Endodermal cell (in vitro differentiated cells): ENCODE measurements at regions not wholly inside any gene's neighbourhood (a gene's known extent, or its start where the extent isn't known, plus 50 kb on each side); places are given as distances from the start of the nearest gene placed in this dataset.

Experiments used
- DNase-seq: peaks from one replicate; pipeline ENCODE4 v3.0.0-alpha.2; 2017
- H3K27ac ChIP-seq: 2 replicates; pipeline ENCODE4 v1.5.1; 2013; ENCODE audit warnings: mild to moderate bottlenecking, low read depth, low read length, moderate library complexity
- H3K27me3 ChIP-seq: 2 replicates; pipeline ENCODE4 v1.6.1; 2013; ENCODE audit warnings: mild to moderate bottlenecking, low read length, moderate library complexity; ENCODE audit not compliant: insufficient read depth, control insufficient read depth, poor library complexity, severe bottlenecking
- H3K36me3 ChIP-seq: 2 replicates; pipeline ENCODE4 v1.7.0; 2013; ENCODE audit warnings: mild to moderate bottlenecking, low read length, moderate library complexity; ENCODE audit not compliant: control insufficient read depth, insufficient read depth
- H3K4me1 ChIP-seq: one replicate; pipeline ENCODE4 v1.7.0; 2013; ENCODE audit warnings: low read length; ENCODE audit not compliant: control insufficient read depth, insufficient read depth
- H3K4me3 ChIP-seq: 2 replicates; pipeline ENCODE4 v1.5.1; 2013; ENCODE audit warnings: mild to moderate bottlenecking, low read length, moderate library complexity
- H3K9ac ChIP-seq: 2 replicates; pipeline ENCODE4 v1.6.1; 2013; ENCODE audit warnings: mild to moderate bottlenecking, low read length, moderate library complexity; ENCODE audit not compliant: poor library complexity, severe bottlenecking; ENCODE audit errors: extremely low read depth
- H3K9me3 ChIP-seq: 2 replicates; pipeline ENCODE4 v1.6.1; 2013; ENCODE audit warnings: mild to moderate bottlenecking, low read length, moderate library complexity; ENCODE audit not compliant: control insufficient read depth
- H3K27ac Mint-ChIP-seq: 2 replicates; pipeline ENCODE4 v1.8.0; 2020; ENCODE audit warnings: mixed read lengths
- H3K27me3 Mint-ChIP-seq: 2 replicates; pipeline ENCODE4 v1.8.0; 2021; ENCODE audit warnings: mild to moderate bottlenecking, mixed read lengths; ENCODE audit not compliant: insufficient read depth
- H3K36me3 Mint-ChIP-seq: 2 replicates; pipeline ENCODE4 v1.8.0; 2020; ENCODE audit warnings: low read depth, mixed read lengths
- H3K4me1 Mint-ChIP-seq: 2 replicates; pipeline ENCODE4 v1.8.0; 2020; ENCODE audit warnings: mixed read lengths
- H3K4me3 Mint-ChIP-seq: 2 replicates; pipeline ENCODE4 v1.8.0; 2020; ENCODE audit warnings: mild to moderate bottlenecking, moderate library complexity, mixed read lengths
- H3K9me3 Mint-ChIP-seq: 2 replicates; pipeline ENCODE4 v1.8.0; 2020; ENCODE audit warnings: mild to moderate bottlenecking, mixed read lengths
- WGBS, 2 experiments: methylation state at CpG; one replicate each; pipeline versions ENCODE4 v1.1.5 to v1.1.7; 2013; ENCODE audit warnings: missing lambda C conversion rate in 2 of 2, mixed read lengths in 1 of 2; ENCODE audit not compliant: insufficient coverage in 1 of 2, insufficient read length in 1 of 2; 5-methylcytosine and 5-hydroxymethylcytosine counted together
- TF ChIP-seq, protein P1 (sequence below): fragments of 200-600 bp; sonication (generic); conservative IDR thresholded peaks from 2 replicates; pipeline ENCODE4 v1.5.0; 2021; ENCODE audit warnings: antibody characterized with exemption, mild to moderate bottlenecking

GRCh38 chr15:96586901-96587300 lies 256.4 kb downstream of the NR2F2 start:
- DNase-seq: no peak
- H3K4me3 Mint-ChIP-seq: no peak overlapping the region
- H3K27me3 Mint-ChIP-seq: no peaks in the 10 kb centered on the region
- no peak overlapping the region for H3K27ac Mint-ChIP-seq
- TF ChIP-seq, protein P1, sequence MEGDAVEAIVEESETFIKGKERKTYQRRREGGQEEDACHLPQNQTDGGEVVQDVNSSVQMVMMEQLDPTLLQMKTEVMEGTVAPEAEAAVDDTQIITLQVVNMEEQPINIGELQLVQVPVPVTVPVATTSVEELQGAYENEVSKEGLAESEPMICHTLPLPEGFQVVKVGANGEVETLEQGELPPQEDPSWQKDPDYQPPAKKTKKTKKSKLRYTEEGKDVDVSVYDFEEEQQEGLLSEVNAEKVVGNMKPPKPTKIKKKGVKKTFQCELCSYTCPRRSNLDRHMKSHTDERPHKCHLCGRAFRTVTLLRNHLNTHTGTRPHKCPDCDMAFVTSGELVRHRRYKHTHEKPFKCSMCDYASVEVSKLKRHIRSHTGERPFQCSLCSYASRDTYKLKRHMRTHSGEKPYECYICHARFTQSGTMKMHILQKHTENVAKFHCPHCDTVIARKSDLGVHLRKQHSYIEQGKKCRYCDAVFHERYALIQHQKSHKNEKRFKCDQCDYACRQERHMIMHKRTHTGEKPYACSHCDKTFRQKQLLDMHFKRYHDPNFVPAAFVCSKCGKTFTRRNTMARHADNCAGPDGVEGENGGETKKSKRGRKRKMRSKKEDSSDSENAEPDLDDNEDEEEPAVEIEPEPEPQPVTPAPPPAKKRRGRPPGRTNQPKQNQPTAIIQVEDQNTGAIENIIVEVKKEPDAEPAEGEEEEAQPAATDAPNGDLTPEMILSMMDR: no peak
- Histone ChIP-seq H3K36me3 (no peaks in the 10 kb centered on the region), H3K27me3 (no peaks in the 10 kb centered on the region), H3K4me3 (no peak overlapping the region), H3K4me1 (no peaks in the 10 kb centered on the region), H3K9ac (no peak overlapping the region), H3K9me3 (no peaks in the 10 kb centered on the region), H3K27ac (no peak overlapping the region)
- no peaks in the 10 kb centered on the region for H3K9me3 Mint-ChIP-seq
- no peaks in the 10 kb centered on the region for H3K36me3 Mint-ChIP-seq
- 90 to 93% methylated on average over 1 to 4 of the region's 4 CpGs for WGBS, 2 experiments
- H3K4me1 Mint-ChIP-seq: peaks cover 10% of the 10 kb centered on the region

DNA sequence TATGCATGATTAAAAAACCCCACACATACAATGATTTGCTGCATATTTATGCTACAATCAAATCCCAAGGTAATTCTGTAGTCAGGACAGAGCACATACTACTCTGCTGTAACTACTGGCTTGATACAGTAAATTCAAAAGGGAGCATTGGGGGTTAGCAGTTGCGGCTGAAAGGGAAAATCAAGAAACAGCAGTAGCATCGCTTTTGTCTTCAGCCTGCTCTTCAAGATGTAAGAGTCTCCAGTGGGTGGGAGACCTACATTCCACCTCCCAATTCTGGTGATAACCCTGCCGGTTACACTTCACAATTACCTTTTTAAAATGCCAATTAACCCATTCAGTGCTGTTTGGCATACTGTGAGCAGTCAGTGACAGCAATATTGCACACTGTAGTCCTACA lies 259.4 kb downstream of the NR2F2 start:
- no peaks in the 10 kb centered on the region for H3K36me3 Mint-ChIP-seq

DNA sequence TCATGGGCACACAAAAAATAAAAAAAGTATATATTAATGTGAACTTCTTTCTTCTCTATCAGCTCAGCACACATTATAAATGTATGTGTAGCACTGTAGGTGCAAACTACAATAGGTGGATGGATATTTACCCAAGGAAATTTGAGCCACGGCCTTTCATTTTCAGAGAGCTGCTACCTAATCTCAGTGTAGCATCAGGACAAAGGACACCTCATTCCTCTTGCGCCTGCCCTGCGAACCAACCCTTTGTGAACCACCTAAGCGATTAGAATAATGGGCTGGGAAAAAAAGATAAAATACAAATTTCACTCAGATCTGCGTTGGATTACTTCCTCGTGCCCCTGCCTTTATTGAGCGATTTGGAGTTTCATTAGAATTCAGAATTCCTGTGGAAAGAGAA lies 263.2 kb downstream of the NR2F2 start:
- H3K9ac ChIP-seq: no peak overlapping the region
- H3K27me3 ChIP-seq: no peaks in the 10 kb centered on the region
- H3K9me3 Mint-ChIP-seq: no peaks in the 10 kb centered on the region
- H3K27ac Mint-ChIP-seq: no peak overlapping the region
- no peaks in the 10 kb centered on the region for H3K9me3 ChIP-seq
- TF ChIP-seq, protein P1: no peak
- H3K27me3 Mint-ChIP-seq: no peaks in the 10 kb centered on the region
- 65 to 77% methylated on average over 7 of the region's 7 CpGs for WGBS, 2 experiments
- no peaks in the 10 kb centered on the region for H3K36me3 Mint-ChIP-seq
- H3K27ac ChIP-seq: no peak overlapping the region
- peaks cover 5% of the 10 kb centered on the region for H3K4me1 Mint-ChIP-seq
- H3K4me3 Mint-ChIP-seq: no peak overlapping the region
- no peaks in the 10 kb centered on the region for H3K36me3 ChIP-seq
- DNase-seq: no peak
- no peak overlapping the region for H3K4me3 ChIP-seq
- H3K4me1 ChIP-seq: no peaks in the 10 kb centered on the region

More for the DNA sequence above, 259.4 kb downstream of the NR2F2 start:
- Mint-ChIP-seq H3K27ac (no peak overlapping the region), H3K4me1 (peaks cover 11% of the 10 kb centered on the region), H3K4me3 (no peak overlapping the region), H3K9me3 (no peaks in the 10 kb centered on the region), H3K27me3 (no peaks in the 10 kb centered on the region)
- Histone ChIP-seq H3K36me3 (no peaks in the 10 kb centered on the region), H3K9me3 (no peaks in the 10 kb centered on the region), H3K4me3 (no peak overlapping the region), H3K4me1 (no peaks in the 10 kb centered on the region), H3K9ac (no peak overlapping the region), H3K27ac (no peak overlapping the region), H3K27me3 (no peaks in the 10 kb centered on the region)
- DNase-seq: no peak
- 68 to 70% methylated on average over 2 to 3 of the region's 3 CpGs for WGBS, 2 experiments
- TF ChIP-seq, protein P1: no peak
